ENCODE measurements at regions not wholly inside any gene's neighbourhood (a gene's known extent, or its start where the extent isn't known, plus 50 kb on each side); places are given as distances from the start of the nearest gene placed in this dataset.
A peak's percentile ranks its signal among the peaks of the same experiment; 100 is the strongest.

DNA sequence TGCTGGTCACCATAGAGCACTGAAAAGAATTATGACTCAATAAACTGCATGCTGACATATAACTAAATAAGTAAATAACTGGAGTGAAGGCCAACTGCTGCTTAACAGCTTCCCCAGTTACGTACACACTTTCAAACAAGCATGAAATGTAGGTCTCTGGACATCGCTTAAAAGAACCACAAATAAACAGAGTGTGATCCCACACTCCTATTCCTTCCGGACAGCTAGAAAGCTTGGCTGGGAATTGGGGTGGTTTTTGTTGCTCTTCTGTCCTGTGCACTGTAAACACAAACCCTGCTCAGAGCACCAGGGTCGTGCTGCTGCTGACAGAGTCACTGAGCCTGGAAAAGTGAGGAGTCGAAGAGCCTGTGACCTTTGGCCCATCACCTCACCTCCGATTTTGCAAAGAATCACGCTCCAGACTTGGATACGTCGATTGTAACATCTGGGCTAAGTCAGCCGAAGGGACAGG is 162.7 kb upstream of the NT5C1B start (continued):
- TF ChIP-seq ZNF366 (tag by site-specific recombination; conservative IDR thresholded peaks at IDR 0.05) (no peak), ZFHX2 (tag by site-specific recombination; conservative IDR thresholded peaks at IDR 0.05) (no peak), FEZF1 (tag by site-specific recombination; IDR thresholded peaks at IDR 0.05) (peak; percentile 84), GFI1B (tag by site-specific recombination; IDR thresholded peaks at IDR 0.05) (peak; percentile 44; the same call in 1 of the 2 replicates), KLF8 (tag by site-specific recombination; IDR thresholded peaks at IDR 0.05) (no peak), ZNF623 (tag by site-specific recombination; IDR thresholded peaks at IDR 0.05) (no peak), ZNF114 (tag by site-specific recombination; IDR thresholded peaks at IDR 0.05) (no peak), ZBTB21 (tag by site-specific recombination; IDR thresholded peaks at IDR 0.05) (no peak), ZNF48 (tag by site-specific recombination; IDR thresholded peaks at IDR 0.05) (no peak), ZNF10 (tag by site-specific recombination; IDR thresholded peaks at IDR 0.05) (no peak), ZNF169 (tag by site-specific recombination; IDR thresholded peaks at IDR 0.05) (no peak), ZNF571 (tag by site-specific recombination; IDR thresholded peaks at IDR 0.05) (no peak), IKZF3 (tag by site-specific recombination; IDR thresholded peaks at IDR 0.05) (peak; percentile 65), OVOL3 (tag by site-specific recombination; IDR thresholded peaks at IDR 0.05) (no peak), ZNF677 (tag by site-specific recombination; IDR thresholded peaks at IDR 0.05) (no peak), ZNF830 (tag by site-specific recombination; IDR thresholded peaks at IDR 0.05; ENCODE audit: low read depth) (no peak)
- TF ChIP-seq, protein P1, sequence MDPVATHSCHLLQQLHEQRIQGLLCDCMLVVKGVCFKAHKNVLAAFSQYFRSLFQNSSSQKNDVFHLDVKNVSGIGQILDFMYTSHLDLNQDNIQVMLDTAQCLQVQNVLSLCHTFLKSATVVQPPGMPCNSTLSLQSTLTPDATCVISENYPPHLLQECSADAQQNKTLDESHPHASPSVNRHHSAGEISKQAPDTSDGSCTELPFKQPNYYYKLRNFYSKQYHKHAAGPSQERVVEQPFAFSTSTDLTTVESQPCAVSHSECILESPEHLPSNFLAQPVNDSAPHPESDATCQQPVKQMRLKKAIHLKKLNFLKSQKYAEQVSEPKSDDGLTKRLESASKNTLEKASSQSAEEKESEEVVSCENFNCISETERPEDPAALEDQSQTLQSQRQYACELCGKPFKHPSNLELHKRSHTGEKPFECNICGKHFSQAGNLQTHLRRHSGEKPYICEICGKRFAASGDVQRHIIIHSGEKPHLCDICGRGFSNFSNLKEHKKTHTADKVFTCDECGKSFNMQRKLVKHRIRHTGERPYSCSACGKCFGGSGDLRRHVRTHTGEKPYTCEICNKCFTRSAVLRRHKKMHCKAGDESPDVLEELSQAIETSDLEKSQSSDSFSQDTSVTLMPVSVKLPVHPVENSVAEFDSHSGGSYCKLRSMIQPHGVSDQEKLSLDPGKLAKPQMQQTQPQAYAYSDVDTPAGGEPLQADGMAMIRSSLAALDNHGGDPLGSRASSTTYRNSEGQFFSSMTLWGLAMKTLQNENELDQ (tag by site-specific recombination; IDR thresholded peaks at IDR 0.05; ENCODE audit: low read depth), result no peak
- TF ChIP-seq, protein P2, sequence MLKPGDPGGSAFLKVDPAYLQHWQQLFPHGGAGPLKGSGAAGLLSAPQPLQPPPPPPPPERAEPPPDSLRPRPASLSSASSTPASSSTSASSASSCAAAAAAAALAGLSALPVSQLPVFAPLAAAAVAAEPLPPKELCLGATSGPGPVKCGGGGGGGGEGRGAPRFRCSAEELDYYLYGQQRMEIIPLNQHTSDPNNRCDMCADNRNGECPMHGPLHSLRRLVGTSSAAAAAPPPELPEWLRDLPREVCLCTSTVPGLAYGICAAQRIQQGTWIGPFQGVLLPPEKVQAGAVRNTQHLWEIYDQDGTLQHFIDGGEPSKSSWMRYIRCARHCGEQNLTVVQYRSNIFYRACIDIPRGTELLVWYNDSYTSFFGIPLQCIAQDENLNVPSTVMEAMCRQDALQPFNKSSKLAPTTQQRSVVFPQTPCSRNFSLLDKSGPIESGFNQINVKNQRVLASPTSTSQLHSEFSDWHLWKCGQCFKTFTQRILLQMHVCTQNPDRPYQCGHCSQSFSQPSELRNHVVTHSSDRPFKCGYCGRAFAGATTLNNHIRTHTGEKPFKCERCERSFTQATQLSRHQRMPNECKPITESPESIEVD (tag by site-specific recombination; IDR thresholded peaks at IDR 0.05), result no peak
- TF ChIP-seq, protein P3, sequence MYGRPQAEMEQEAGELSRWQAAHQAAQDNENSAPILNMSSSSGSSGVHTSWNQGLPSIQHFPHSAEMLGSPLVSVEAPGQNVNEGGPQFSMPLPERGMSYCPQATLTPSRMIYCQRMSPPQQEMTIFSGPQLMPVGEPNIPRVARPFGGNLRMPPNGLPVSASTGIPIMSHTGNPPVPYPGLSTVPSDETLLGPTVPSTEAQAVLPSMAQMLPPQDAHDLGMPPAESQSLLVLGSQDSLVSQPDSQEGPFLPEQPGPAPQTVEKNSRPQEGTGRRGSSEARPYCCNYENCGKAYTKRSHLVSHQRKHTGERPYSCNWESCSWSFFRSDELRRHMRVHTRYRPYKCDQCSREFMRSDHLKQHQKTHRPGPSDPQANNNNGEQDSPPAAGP (tag by site-specific recombination; IDR thresholded peaks at IDR 0.05), result no peak
- TF ChIP-seq, protein P4, sequence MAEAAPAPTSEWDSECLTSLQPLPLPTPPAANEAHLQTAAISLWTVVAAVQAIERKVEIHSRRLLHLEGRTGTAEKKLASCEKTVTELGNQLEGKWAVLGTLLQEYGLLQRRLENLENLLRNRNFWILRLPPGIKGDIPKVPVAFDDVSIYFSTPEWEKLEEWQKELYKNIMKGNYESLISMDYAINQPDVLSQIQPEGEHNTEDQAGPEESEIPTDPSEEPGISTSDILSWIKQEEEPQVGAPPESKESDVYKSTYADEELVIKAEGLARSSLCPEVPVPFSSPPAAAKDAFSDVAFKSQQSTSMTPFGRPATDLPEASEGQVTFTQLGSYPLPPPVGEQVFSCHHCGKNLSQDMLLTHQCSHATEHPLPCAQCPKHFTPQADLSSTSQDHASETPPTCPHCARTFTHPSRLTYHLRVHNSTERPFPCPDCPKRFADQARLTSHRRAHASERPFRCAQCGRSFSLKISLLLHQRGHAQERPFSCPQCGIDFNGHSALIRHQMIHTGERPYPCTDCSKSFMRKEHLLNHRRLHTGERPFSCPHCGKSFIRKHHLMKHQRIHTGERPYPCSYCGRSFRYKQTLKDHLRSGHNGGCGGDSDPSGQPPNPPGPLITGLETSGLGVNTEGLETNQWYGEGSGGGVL (tag by site-specific recombination; IDR thresholded peaks at IDR 0.05), result no peak
- TF ChIP-seq, protein P5, sequence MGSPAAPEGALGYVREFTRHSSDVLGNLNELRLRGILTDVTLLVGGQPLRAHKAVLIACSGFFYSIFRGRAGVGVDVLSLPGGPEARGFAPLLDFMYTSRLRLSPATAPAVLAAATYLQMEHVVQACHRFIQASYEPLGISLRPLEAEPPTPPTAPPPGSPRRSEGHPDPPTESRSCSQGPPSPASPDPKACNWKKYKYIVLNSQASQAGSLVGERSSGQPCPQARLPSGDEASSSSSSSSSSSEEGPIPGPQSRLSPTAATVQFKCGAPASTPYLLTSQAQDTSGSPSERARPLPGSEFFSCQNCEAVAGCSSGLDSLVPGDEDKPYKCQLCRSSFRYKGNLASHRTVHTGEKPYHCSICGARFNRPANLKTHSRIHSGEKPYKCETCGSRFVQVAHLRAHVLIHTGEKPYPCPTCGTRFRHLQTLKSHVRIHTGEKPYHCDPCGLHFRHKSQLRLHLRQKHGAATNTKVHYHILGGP (tag by site-specific recombination; IDR thresholded peaks at IDR 0.05), result no peak
- TF ChIP-seq, protein P6, sequence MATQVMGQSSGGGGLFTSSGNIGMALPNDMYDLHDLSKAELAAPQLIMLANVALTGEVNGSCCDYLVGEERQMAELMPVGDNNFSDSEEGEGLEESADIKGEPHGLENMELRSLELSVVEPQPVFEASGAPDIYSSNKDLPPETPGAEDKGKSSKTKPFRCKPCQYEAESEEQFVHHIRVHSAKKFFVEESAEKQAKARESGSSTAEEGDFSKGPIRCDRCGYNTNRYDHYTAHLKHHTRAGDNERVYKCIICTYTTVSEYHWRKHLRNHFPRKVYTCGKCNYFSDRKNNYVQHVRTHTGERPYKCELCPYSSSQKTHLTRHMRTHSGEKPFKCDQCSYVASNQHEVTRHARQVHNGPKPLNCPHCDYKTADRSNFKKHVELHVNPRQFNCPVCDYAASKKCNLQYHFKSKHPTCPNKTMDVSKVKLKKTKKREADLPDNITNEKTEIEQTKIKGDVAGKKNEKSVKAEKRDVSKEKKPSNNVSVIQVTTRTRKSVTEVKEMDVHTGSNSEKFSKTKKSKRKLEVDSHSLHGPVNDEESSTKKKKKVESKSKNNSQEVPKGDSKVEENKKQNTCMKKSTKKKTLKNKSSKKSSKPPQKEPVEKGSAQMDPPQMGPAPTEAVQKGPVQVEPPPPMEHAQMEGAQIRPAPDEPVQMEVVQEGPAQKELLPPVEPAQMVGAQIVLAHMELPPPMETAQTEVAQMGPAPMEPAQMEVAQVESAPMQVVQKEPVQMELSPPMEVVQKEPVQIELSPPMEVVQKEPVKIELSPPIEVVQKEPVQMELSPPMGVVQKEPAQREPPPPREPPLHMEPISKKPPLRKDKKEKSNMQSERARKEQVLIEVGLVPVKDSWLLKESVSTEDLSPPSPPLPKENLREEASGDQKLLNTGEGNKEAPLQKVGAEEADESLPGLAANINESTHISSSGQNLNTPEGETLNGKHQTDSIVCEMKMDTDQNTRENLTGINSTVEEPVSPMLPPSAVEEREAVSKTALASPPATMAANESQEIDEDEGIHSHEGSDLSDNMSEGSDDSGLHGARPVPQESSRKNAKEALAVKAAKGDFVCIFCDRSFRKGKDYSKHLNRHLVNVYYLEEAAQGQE (tag by site-specific recombination; IDR thresholded peaks at IDR 0.05), result no peak
- TF ChIP-seq, protein P7, sequence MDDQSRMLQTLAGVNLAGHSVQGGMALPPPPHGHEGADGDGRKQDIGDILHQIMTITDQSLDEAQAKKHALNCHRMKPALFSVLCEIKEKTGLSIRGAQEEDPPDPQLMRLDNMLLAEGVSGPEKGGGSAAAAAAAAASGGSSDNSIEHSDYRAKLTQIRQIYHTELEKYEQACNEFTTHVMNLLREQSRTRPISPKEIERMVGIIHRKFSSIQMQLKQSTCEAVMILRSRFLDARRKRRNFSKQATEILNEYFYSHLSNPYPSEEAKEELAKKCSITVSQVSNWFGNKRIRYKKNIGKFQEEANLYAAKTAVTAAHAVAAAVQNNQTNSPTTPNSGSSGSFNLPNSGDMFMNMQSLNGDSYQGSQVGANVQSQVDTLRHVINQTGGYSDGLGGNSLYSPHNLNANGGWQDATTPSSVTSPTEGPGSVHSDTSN (CRISPR knock-in tag; IDR thresholded peaks at IDR 0.05), result no peak
- TF ChIP-seq, protein P8, sequence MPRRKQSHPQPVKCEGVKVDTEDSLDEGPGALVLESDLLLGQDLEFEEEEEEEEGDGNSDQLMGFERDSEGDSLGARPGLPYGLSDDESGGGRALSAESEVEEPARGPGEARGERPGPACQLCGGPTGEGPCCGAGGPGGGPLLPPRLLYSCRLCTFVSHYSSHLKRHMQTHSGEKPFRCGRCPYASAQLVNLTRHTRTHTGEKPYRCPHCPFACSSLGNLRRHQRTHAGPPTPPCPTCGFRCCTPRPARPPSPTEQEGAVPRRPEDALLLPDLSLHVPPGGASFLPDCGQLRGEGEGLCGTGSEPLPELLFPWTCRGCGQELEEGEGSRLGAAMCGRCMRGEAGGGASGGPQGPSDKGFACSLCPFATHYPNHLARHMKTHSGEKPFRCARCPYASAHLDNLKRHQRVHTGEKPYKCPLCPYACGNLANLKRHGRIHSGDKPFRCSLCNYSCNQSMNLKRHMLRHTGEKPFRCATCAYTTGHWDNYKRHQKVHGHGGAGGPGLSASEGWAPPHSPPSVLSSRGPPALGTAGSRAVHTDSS (tag by site-specific recombination; IDR thresholded peaks at IDR 0.05), result no peak

Data from HEK293 (cell line).